GM19351 (cell line): ENCODE measurements at regions not wholly inside any gene's neighbourhood (a gene's known extent, or its start where the extent isn't known, plus 50 kb on each side); places are given as distances from the start of the nearest gene placed in this dataset.
"Not testable (repeated sequence)": the region's sequence is repeated elsewhere in the genome, so short reads cannot be mapped to it uniquely, and the experiment has no call there.

ENCODE experiments used
- ATAC-seq: cut with Tn5 transposase; IDR thresholded peaks from one replicate; pipeline ENCODE4 v1.9.1; 2021; ENCODE audit warnings: mild to moderate bottlenecking, moderate library complexity; ENCODE audit not compliant: unreplicated experiment

- no peak for ATAC-seq
Observed at GRCh38 chr2:88396209-88396608, 56.3 kb downstream of the FOXI3 start.

GRCh38 chr2:88377641-88377991 lies 74.9 kb downstream of the FOXI3 start:
- ATAC-seq, result no peak

- no peak for ATAC-seq
Observed at GRCh38 chr2:88372042-88372441, 80.5 kb downstream of the FOXI3 start.

GRCh38 chr2:88365408-88365807 lies 87.1 kb downstream of the FOXI3 start:
- not testable (repeated sequence) for ATAC-seq

GRCh38 chr2:88355486-88355885 lies 97.0 kb downstream of the FOXI3 start:
- no peak for ATAC-seq

- no peak for ATAC-seq
Observed at GRCh38 chr2:88351249-88351601, 101.3 kb downstream of the FOXI3 start.

- ATAC-seq, result peak; percentile 78
Observed at GRCh38 chr2:88350331-88351248, 101.9 kb downstream of the FOXI3 start.

- no peak for ATAC-seq
Observed at GRCh38 chr2:88345842-88346241, 106.7 kb downstream of the FOXI3 start.

- ATAC-seq, result no peak
Observed at GRCh38 chr2:88342749-88343148, 109.7 kb downstream of the FOXI3 start.

- ATAC-seq, result no peak
Observed at GRCh38 chr2:88334418-88334817, 118.1 kb downstream of the FOXI3 start.

- ATAC-seq, result no peak
Observed at GRCh38 chr2:88331239-88331638, 121.3 kb downstream of the FOXI3 start.

- ATAC-seq, result peak; percentile 70
Observed at GRCh38 chr2:88329815-88330603, 122.5 kb downstream of the FOXI3 start.

GRCh38 chr2:88321449-88322248 lies 130.8 kb downstream of the FOXI3 start:
- ATAC-seq, result no peak

- no peak for ATAC-seq
Observed at GRCh38 chr2:88320076-88320773, 132.3 kb downstream of the FOXI3 start.

GRCh38 chr2:88318956-88319330 lies 133.6 kb downstream of the FOXI3 start:
- ATAC-seq, result no peak

- no peak for ATAC-seq
Observed at GRCh38 chr2:88318071-88318955, 134.2 kb downstream of the FOXI3 start.

GRCh38 chr2:88310787-88311186 lies 140.6 kb downstream of the THNSL2 start:
- ATAC-seq, result no peak

- ATAC-seq, result no peak
Observed at GRCh38 chr2:88307817-88308216, 137.7 kb downstream of the THNSL2 start.

- ATAC-seq, result no peak
Observed at GRCh38 chr2:88303865-88304264, 133.7 kb downstream of the THNSL2 start.

- no peak for ATAC-seq
Observed at GRCh38 chr2:88296247-88296646, 126.1 kb downstream of the THNSL2 start.
